ENCODE measurements at regions not wholly inside any gene's neighbourhood (a gene's known extent, or its start where the extent isn't known, plus 50 kb on each side); places are given as distances from the start of the nearest gene placed in this dataset.
"Not testable (repeated sequence)": the region's sequence is repeated elsewhere in the genome, so short reads cannot be mapped to it uniquely, and the experiment has no call there.

- DNase-seq (ENCODE audit: low spot score); CTCF ChIA-PET; H3K4me1 ChIP-seq (ENCODE audit: insufficient read depth, low read length, poor library complexity, severe bottlenecking); H3K36me3 ChIP-seq (ENCODE audit: insufficient read depth, low read length, poor library complexity, severe bottlenecking); H3K4me3 ChIP-seq (ENCODE audit: low read depth, low read length, poor library complexity, severe bottlenecking); H3K9me3 ChIP-seq (ENCODE audit: low read depth, low read length, poor library complexity, severe bottlenecking); intact Hi-C loops (cut with micrococcal nuclease; ENCODE audit: unreplicated experiment); H3K27ac ChIP-seq (ENCODE audit: low read depth, low read length, poor library complexity, severe bottlenecking); BruUV-seq (replicated peaks); POLR2A ChIA-PET (ENCODE audit: low non-redundant PET); H3K27me3 ChIP-seq (replicated peaks; ENCODE audit: insufficient read depth, low read depth, low read length, poor library complexity): not testable (repeated sequence)
Measured at GRCh38 chr4:17436047-17436749, 75.7 kb downstream of the QDPR start.

DNA sequence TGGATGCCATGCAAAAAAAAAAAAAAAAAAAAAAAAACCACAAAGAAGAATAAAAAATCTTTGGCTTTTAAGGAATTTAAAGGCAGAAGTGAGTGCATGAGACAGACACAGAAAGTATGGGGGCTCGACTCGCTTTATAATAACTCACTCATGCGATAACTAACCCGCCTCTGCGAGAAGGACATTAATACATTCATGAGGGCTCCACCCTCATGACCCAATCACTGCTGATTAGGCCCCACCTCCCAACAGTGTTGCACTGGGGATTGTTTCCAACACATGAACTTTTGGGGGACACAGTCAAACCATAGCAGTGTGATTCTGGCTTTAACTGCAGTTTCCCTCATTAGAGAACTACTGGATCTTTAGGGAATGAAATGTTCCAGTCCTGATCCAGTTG lies 78.1 kb downstream of the QDPR start:
- no peaks in the 10 kb centered on the region for H3K4me1 ChIP-seq (ENCODE audit: insufficient read depth, low read length, poor library complexity, severe bottlenecking)

DNA sequence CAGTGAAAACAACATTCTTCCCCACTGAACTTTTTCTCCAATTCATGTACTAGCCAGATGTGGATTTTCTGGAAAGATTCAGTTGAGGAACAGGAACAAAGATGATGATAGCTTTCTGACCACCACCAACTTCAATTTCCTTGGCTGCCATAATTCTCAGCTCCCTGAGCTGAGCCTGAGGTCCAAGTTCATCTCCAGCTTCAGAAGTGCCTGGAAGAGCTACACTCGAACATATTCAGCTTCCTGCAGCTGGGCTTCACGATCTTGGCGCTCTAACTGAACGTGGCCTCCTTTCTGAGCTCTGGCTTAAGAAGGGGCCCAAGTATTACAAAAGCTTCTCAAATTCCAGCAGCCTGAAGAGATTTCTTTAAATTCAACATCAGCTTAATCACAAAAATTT lies 83.9 kb downstream of the QDPR start:
- no peak for DNase-seq (ENCODE audit: low spot score)
- Histone ChIP-seq H3K4me1 (ENCODE audit: insufficient read depth, low read length, poor library complexity, severe bottlenecking) (no peaks in the 10 kb centered on the region), H3K9me3 (ENCODE audit: low read depth, low read length, poor library complexity, severe bottlenecking) (no peaks in the 10 kb centered on the region), H3K27ac (ENCODE audit: low read depth, low read length, poor library complexity, severe bottlenecking) (no peak overlapping the region), H3K36me3 (ENCODE audit: insufficient read depth, low read length, poor library complexity, severe bottlenecking) (no peaks in the 10 kb centered on the region), H3K4me3 (ENCODE audit: low read depth, low read length, poor library complexity, severe bottlenecking) (no peak overlapping the region), H3K27me3 (replicated peaks; ENCODE audit: insufficient read depth, low read depth, low read length, poor library complexity) (no peaks in the 10 kb centered on the region)
- CTCF ChIA-PET, result interaction anchor here (1.4 kb wide), 1 partner anchor 20 kb away, joined by 3 read pairs; no protein-coding TSS in a partner anchor
- no TSS peak for BruUV-seq (replicated peaks)
- POLR2A ChIA-PET (ENCODE audit: low non-redundant PET), result no interaction called here
- intact Hi-C loops (cut with micrococcal nuclease; ENCODE audit: unreplicated experiment), result no loop called here
- no peak for TF ChIP-seq EZH2 (IDR thresholded peaks at IDR 0.05; ENCODE audit: borderline replicate concordance, low read depth, low read length, poor library complexity, severe bottlenecking)
- TF ChIP-seq, protein P1, sequence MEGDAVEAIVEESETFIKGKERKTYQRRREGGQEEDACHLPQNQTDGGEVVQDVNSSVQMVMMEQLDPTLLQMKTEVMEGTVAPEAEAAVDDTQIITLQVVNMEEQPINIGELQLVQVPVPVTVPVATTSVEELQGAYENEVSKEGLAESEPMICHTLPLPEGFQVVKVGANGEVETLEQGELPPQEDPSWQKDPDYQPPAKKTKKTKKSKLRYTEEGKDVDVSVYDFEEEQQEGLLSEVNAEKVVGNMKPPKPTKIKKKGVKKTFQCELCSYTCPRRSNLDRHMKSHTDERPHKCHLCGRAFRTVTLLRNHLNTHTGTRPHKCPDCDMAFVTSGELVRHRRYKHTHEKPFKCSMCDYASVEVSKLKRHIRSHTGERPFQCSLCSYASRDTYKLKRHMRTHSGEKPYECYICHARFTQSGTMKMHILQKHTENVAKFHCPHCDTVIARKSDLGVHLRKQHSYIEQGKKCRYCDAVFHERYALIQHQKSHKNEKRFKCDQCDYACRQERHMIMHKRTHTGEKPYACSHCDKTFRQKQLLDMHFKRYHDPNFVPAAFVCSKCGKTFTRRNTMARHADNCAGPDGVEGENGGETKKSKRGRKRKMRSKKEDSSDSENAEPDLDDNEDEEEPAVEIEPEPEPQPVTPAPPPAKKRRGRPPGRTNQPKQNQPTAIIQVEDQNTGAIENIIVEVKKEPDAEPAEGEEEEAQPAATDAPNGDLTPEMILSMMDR (conservative IDR thresholded peaks at IDR 0.05; ENCODE audit: low read depth, low read length), result no peak

More for the DNA sequence above, 78.1 kb downstream of the QDPR start:
- Histone ChIP-seq H3K9me3 (ENCODE audit: low read depth, low read length, poor library complexity, severe bottlenecking) (no peaks in the 10 kb centered on the region), H3K27me3 (replicated peaks; ENCODE audit: insufficient read depth, low read depth, low read length, poor library complexity) (no peaks in the 10 kb centered on the region), H3K4me3 (ENCODE audit: low read depth, low read length, poor library complexity, severe bottlenecking) (no peak overlapping the region), H3K36me3 (ENCODE audit: insufficient read depth, low read length, poor library complexity, severe bottlenecking) (no peaks in the 10 kb centered on the region), H3K27ac (ENCODE audit: low read depth, low read length, poor library complexity, severe bottlenecking) (no peak overlapping the region)
- intact Hi-C loops (cut with micrococcal nuclease; ENCODE audit: unreplicated experiment), result no loop called here
- no TSS peak for BruUV-seq (replicated peaks)
- ChIA-PET POLR2A (ENCODE audit: low non-redundant PET) (no interaction called here), CTCF (interaction anchor here (0.6 kb wide), 1 partner anchor 109 kb away, joined by 11 read pairs; no protein-coding TSS in a partner anchor)
- DNase-seq (ENCODE audit: low spot score), result no peak
- TF ChIP-seq, protein P1 (conservative IDR thresholded peaks at IDR 0.05; ENCODE audit: low read depth, low read length), result no peak
- TF ChIP-seq EZH2 (IDR thresholded peaks at IDR 0.05; ENCODE audit: borderline replicate concordance, low read depth, low read length, poor library complexity, severe bottlenecking), result no peak

- no TSS peak for BruUV-seq (replicated peaks)
- ChIA-PET POLR2A (ENCODE audit: low non-redundant PET) (no interaction called here), CTCF (no interaction called here)
- Histone ChIP-seq H3K27ac (ENCODE audit: low read depth, low read length, poor library complexity, severe bottlenecking) (no peak overlapping the region), H3K4me1 (ENCODE audit: insufficient read depth, low read length, poor library complexity, severe bottlenecking) (no peaks in the 10 kb centered on the region), H3K4me3 (ENCODE audit: low read depth, low read length, poor library complexity, severe bottlenecking) (no peak overlapping the region), H3K27me3 (replicated peaks; ENCODE audit: insufficient read depth, low read depth, low read length, poor library complexity) (no peaks in the 10 kb centered on the region), H3K9me3 (ENCODE audit: low read depth, low read length, poor library complexity, severe bottlenecking) (no peaks in the 10 kb centered on the region), H3K36me3 (ENCODE audit: insufficient read depth, low read length, poor library complexity, severe bottlenecking) (no peaks in the 10 kb centered on the region)
- DNase-seq (ENCODE audit: low spot score), result no peak
- intact Hi-C loops (cut with micrococcal nuclease; ENCODE audit: unreplicated experiment), result no loop called here
- TF ChIP-seq, protein P1 (conservative IDR thresholded peaks at IDR 0.05; ENCODE audit: low read depth, low read length), result no peak
- TF ChIP-seq EZH2 (IDR thresholded peaks at IDR 0.05; ENCODE audit: borderline replicate concordance, low read depth, low read length, poor library complexity, severe bottlenecking), result no peak
Measured at GRCh38 chr4:17426222-17426621, 85.7 kb downstream of the QDPR start.
